Stimulated activated CD4-positive, alpha-beta T cell treated with anti-CD3 and anti-CD28 coated beads, Interleukin-1b, Interleukin-23, amount 100 ng/mL, for 48 hours (primary cell): ENCODE measurements at regions not wholly inside any gene's neighbourhood (a gene's known extent, or its start where the extent isn't known, plus 50 kb on each side); places are given as distances from the start of the nearest gene placed in this dataset.
"Not testable (repeated sequence)": the region's sequence is repeated elsewhere in the genome, so short reads cannot be mapped to it uniquely, and the experiment has no call there.

ENCODE experiments used
- DNase-seq: peaks from one replicate; pipeline ENCODE4 v3.0.0-alpha.2; 2020

DNA sequence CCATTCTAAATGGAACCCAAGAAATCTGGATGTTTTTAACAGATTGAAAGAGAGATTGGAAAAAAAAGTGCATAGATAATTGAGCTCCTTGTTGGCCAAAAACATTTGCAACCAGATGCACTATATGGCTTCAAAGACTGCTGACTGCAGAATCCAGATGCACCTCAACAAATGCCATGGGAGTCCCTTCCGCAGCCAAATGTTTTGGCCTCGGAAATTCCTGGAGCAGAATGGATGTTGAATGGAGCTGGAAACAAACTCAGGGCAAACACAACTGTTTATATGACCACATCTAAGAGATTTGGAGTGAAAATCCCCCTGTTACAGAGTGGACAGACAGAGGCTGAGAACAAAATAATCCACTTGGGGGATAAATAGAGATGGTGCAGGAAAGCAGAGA lies 285.0 kb upstream of the NFIA start:
- DNase-seq: no peak

DNA sequence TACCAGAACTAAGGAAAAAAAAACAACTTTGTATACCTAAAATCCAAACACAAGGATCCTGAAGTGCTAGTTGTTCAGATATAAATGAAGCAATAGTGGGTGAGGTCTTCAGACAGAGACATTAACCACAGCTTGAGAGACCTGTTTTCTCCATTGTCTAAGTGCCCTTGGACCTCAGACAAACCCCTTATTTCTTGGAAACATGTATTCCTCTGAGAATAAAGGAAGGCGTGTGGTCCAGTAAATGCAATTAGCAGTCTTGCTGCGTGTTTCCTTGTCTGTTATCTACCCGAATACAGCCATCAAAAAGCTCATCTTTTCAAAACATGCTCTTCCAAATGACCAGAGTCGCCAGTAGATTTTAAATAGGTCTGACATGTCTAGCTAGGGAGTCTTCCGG lies 291.1 kb upstream of the NFIA start:
- no peak for DNase-seq

DNA sequence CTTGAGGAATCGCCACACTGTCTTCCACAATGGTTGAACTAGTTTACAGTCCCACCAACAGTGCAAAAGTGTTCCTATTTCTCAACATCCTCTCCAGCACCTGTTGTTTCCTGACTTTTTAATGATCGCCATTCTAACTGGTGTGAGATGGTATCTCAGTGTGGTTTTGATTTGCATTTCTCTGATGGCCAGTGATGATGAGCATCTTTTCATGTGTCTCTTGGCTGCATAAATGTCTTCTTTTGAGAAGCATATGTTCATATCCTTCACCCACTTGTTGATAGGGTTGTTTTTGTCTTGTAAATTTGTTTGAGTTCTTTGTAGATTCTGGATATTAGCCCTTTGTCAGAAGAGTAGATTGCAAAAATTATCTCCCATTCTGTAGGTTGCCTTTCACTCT lies 309.3 kb upstream of the NFIA start:
- not testable (repeated sequence) for DNase-seq

DNA sequence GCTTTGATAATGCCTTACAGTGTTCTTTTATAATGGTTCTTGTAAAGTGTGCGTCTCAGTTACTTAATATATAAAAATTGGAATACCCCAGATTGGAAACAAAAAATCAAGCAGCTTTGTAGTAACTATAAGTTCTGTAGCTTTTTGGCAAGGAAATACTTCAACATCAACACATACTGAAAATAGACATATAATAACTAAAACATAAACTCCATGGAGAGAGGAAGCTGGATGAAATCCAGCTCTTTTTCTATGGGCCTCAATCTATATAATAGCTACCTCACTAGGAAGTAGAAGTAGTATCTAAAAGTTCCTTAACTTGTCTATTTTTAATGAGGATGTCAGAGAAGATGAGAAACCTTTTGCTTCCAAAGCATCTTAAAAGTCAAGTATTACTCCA lies 313.3 kb upstream of the NFIA start:
- DNase-seq: no peak

DNA sequence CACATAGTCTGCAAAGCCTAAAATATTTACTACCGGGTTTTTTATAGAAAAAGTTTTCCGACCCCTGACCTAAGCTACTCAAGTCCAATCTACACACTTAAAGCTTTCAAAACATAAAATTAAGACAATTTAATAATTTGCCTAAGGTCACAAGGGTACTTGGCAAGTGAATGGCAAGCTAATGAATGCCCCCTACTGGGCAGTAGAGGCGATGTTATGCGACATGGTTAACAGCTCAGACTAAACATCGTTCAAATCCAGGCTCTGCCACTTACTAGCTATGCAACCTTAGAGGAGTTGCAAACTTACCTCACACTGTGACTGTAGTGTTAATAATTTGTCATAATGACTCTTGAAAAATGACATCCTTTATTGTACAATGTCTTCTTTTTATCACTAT lies 317.2 kb upstream of the NFIA start:
- no peak for DNase-seq

DNA sequence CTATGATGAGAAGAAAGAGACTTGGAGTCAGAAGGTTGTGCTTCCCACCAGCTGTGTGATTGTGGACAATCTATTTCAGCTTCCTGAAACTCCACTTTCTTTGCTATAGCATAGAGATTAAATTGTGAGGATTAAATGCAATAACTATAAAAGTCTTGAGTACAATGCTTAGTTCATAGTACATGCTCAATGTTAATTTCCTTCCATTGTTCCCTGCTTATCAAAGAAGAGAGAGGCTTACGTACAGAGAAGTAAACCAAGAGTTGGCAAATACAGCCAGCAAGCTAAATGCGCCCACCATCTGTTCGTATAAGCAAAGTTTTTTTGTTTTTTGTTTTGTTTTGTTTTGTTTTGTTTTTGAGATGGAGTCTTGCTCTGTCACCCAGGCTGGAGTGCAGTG lies 317.9 kb upstream of the NFIA start:
- no peak for DNase-seq

DNA sequence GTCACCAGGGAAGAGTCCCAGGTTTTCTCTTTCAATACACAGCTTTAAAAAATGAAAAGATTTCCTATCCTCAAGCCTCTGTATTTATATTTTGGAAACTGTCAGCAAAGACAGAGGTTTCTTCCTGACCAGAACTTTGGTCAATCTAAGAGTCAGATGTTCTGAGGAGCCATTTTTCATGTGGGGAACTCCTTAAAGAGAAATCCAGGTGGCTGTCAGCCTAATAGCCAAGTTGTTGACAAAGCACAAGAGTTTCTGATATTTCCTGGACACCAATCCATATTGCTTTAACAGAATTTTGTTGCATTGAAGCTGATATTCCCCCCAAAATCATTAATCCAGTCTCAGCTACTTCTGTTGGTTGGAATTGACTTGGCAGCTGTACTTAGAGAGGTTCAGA lies 318.6 kb upstream of the NFIA start:
- no peak for DNase-seq

DNA sequence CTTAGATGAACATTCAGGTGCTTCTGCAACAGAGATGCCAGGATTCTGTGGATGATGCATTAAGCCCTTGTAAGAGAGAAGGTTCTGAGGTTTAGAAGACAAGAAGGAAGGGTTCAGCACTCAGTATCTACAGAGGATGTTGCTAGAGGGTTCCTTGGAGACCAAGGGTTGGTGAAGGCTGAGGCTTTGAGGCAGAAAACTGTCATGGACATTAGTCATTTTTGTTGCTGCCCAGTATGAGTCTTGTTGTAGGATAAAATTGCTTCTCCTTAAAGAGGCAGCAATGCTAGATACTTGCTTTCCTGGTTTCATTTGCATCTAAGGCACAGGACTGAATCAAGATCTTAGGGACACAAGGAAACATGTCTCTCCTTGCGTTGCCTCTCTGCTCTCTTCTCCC lies 319.4 kb upstream of the NFIA start:
- DNase-seq: no peak

DNA sequence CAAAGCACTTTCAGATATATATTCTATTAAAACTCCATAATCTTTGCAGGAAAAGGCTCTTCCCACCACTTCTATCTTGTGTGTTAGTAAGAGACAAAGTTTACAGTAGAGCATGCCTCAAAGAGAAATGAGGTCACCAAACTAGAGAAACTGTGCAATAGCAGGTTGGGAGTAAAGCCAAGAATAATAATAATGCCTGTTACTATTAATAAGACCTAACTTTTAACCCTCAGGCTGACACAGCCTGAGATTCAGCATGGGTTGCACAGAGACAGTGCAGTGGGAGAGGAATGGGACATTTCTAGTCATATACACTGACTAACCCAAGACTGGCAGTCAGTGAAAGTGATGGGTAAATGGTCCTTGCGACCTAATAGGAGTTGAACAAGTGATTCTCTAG lies 320.2 kb upstream of the NFIA start:
- DNase-seq: no peak

DNA sequence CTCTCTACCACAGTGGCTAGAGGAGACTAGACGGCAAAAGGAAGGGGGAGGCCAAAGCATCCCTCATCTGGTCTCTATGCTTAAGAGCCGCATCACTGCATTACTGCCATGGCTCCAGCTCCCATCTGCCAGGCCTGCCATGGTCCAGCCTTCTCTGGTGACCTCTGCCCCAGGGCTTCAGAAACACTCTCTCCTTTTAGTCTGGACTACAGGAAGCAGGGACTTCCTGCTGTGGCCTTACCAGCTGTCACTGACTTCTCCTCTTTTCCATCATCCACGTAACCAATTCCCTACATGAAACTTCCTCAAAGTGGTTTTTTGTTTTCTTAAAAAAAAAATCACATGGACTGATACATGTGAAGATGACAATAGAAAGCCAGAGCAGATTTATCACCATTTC lies 323.1 kb upstream of the NFIA start:
- no peak for DNase-seq

DNA sequence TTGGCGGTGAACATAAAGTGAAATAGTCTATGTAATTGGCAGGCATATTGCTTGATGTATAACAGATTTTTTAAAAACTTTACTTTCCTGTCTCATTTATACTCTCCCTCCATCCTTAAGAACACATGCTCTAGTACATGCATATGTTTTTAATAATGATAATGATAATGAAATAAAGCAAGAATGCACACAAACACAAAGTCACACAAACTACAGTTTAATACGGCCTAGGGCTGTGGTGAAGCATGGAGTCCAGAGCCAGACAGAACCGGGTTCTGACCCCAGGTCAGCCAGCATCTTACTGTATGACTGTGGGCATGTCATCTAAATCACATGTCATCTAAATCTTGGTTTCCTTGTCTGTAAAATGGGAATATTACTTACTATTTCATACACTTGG lies 324.9 kb upstream of the NFIA start:
- no peak for DNase-seq

DNA sequence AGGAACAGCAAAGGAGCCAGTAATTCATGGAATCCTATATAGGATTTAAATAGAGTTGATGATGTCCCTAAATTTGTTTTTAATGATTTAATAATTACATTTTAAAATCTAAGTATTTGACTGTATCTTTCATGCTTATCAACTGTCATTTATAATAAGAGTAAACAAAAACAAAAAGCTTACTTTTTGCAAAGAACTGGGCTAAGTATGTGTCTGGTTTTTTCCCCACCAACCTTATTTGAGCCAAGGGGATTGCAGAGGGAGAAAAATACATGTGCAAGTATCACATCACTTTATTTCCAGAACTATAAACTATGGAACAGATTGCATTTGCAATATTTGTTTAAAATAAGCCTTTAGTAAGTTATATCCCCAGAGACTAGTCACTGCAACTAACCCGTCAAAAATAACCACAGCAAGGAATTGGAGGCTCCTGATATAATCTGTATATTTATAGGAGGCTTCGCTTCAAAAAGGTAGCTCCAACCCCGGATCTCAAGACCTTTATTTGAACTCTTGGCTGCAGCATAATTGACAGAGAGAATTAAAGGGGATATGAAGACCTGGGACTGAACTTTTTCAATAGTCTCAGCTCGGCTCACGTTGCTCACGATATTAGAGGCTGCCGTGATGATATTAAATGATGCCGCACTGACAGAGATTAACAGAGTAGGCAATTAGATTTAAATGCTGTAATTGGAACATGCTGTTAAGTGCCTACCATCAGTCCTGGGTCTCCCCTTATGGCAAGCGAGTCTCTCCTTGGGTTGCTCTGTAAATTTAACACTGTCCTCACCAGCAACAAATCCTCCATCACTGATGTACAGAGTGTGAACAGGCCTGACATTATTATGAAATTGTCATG lies 329.1 kb upstream of the NFIA start:
- no peak for DNase-seq

DNA sequence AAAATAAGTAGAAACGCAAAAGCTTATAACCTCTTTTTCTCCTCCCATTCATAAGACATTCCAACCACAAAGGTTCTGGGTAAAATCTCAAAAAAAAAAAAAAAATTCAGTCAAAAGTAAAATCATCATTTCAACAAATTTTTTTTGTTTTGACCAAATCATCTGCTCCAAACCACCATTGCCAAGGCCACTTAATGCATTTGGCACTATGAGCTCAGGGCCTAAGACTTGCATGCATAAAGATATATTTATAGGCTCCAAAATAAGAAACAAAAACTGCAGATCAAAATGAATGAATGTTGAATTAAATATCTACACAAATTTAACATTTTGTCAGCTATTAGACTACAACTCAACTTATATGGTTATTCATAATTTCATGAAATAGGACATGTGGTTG lies 331.1 kb upstream of the NFIA start:
- no peak for DNase-seq

DNA sequence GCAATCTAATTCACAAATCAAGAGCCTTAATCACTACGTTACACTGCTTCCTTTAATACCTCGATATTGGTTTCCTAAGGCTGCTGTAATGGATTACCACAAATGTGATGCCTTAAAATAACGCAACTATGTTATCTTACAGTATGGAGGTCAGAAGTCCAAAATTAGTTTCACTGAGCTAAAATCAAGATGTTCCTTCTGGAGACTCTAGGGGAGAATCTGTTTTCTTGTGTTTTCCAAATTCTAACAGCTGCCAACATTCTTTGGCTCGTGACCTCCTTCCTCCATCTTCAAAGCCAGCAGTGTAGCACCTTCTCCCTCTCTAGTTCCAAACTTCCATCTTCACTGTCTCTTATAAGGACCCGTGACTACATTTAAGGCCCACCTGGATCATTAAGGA lies 335.0 kb upstream of the NFIA start:
- no peak for DNase-seq

DNA sequence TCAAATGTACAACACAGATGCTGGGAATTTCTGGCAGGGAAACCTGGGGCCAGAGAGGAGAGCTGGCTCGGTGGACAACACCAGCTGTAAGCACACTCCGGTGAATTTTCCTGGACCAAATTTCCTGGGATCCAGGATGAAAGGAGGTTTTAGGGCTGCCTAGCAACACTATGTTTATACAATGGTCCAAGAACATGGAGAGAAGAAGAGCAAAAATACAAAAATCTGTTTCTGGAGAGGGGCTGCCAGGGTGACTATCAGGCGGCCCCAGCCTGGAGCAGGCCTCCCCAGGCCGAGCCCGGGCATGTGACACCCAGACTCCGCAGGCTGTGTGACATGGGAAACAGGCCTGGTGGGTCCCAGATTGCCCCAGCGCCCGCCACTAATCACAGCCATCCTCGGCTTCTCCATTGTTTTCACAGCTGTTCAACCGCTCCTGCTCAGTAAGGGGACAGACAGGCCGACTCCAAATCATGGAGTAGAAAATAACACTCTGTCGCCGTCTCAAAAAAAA lies 336.0 kb upstream of the NFIA start:
- DNase-seq: no peak

DNA sequence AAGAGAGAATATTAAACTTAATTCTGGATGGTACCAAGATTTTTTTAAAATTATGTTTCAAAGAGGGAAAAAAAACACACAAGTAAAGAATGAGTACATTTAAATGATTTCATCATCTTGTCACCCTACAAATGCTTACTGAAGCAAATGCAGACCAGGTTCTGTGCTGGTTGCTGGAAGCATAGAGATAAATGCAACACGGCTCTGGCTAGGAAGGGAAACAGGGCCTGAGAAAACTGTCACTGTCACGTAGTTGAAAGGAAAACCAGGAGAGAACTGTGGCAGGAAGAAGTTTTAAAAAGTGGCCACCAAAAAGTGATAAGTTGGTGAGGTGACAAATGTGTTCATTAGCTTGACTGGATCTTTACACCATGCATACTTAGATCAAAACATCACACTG lies 336.9 kb upstream of the NFIA start:
- DNase-seq: no peak

DNA sequence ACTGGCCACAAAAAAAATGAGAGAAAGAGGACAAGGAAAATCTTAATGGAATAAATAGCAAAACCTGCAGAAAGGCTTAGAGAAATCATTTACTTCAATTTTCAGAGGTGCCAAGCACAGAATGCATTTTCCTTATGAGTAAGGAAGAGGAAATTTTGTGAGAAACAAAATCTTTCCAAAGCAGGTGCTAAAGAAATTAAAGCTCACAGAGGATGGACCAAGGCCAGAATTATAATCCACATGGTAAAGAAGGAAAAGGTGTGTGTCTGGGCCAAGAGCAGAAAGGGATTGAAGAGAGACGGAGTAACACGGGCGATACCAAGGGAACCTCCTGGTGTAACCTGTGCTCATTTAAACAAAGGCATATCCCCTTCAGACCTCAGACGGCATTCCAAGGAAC lies 340.0 kb upstream of the NFIA start:
- DNase-seq: no peak

DNA sequence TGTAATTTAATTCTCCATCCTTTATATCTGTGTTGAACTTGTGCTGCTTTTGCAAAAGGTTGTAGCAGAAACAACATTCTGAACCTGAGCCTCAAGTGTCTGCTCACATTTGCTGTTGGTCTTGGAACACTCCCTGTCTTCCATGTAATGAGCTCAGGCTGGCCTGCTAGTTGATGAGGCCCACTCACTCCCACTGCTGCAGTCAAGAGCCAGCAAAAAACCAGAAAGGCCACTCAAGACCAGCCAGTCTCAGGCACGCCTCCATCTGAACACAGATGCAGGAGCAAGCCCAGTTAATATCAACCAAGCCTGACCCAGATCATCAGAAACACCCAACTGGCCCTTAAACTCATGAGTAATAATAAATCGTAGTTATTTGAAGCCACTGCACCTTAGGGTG lies 342.2 kb upstream of the NFIA start:
- DNase-seq: no peak

DNA sequence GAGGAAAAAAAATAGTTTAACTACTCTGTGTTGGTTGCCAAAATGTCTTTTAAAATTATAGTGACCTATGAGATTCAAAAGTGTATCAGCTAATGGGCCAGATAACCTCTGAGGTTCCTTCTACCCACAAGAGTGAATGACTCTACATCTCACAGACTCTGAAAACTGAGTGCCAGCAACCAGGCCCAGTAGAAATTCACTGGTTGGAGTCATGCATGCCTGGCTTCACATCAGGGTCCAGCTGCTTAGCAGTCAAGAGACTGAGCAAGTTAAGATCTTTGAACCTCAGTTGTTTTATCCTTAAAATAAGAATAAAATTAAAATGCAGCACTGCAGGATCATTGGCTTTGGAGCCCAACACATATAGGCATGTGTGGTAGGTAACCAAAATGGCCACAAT lies 342.6 kb upstream of the NFIA start:
- no peak for DNase-seq

DNA sequence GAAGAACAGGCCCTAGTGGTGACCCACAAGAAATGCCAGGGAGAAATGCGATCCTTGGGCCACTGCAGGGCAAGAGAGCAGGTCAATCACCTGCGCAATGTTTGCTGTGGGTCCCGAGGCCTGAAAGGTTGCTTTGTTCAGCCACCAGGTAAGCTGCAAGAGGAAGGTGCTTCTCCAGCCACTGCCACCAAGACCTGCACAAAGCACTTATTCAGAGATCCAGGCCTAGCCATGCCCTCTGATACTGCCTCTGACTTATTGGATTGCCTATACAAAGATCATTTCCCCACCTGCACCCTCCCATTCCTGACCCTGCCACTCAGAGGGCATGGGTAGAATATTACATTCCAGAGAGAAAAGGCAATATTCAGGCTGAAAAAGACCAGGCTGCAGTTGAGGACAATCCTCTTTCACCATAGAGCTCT lies 349.4 kb upstream of the NFIA start:
- no peak for DNase-seq

DNA sequence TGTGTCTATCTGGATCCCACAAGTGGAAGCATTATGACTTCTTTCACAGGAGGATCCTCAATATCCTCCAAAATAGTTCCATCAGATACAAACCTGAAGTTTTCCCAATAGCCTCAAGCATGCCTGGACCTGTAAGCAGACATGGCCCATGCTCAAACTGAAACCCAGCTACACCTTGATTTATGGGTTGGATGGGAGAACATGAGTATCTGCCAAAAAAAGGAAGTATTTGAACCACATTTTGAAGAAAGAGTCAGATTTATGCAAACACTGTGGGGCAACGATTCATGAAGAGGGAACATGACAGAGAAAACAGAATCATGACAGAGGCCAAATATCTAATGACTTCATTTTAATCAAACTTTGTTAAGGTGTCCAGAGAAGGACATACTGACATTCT lies 351.0 kb upstream of the NFIA start:
- DNase-seq: no peak

DNA sequence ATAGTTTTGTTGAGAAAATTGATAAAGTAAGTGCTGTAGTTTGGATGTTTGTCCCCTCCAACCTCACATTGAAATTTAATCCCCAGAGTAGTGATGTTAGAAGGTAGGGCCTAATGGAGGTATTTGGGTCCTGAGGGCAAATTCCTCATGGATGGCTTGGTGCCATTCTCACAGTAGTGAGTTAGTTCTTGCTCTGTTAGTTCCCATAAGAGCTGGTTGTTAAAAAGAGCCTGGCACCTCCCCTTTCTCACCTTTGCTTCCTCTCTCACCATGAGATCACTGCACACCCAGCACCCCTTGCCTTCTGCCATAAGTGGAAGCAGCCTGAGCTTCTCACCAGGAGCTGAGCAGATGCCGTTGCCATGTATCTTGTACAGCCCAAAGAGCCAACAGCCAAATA lies 354.8 kb upstream of the NFIA start:
- no peak for DNase-seq

DNA sequence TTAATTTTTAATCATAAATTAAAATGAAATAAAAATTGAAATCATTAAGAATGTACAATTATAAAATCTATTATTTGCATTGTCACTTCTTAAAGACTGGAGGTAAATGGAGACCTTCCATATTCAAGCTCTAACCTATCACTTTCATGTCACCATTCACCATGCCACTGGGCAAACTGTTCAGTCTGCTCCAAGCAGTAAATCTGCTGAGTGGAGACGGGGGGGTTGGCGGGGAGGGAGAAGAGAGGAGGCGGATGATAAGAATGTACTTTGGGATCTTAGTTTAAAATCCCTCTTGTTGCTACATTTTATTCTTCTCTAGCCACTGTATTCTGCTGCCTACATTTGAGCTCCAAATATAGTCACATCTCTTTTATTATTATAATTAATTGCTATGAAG lies 365.9 kb upstream of the NFIA start:
- DNase-seq: no peak

DNA sequence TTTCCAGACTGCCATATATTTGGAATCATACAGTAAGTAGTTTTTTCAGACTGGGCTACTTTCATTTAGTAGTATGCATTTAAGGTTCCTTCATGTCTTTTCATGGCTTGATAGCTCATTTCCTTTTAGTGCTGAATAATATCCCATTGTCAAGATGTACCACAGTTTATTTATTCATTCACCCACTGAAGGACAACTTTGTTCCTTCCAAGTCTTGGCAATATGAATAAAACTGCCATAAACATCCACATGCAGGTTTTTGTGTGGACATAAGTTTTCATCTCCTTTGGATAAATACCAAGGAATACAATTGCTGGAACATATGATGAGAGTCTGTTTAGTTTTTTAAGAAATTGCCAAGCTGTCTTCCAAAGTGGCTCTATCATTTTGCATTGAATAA lies 366.4 kb upstream of the NFIA start:
- DNase-seq: no peak

DNA sequence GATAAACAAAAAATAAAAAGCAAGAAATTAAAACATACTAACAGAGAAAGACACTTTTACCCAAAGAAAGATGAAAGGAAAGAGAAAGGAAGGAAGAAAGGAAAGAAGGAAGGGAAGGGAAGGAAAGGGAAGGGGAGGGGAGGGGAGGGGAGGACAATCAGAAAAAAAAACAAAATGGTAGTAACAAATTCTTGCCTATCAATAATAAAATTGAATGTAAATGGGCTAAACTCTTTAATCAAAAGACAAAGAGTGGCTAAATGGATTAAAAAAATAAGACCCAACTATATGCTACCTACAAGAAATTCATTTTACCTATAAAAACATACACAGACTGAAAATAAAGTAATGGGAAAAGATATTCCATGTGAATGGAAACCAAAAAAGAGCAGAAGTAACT lies 372.9 kb upstream of the NFIA start:
- no peak for DNase-seq
